HG02763 (cell line): ENCODE measurements at regions not wholly inside any gene's neighbourhood (a gene's known extent, or its start where the extent isn't known, plus 50 kb on each side); places are given as distances from the start of the nearest gene placed in this dataset.

ENCODE experiments used
- ATAC-seq: cut with Tn5 transposase; IDR thresholded peaks from one replicate; pipeline ENCODE4 v1.9.1; 2021; ENCODE audit warnings: mild to moderate bottlenecking, moderate library complexity; ENCODE audit not compliant: unreplicated experiment

DNA sequence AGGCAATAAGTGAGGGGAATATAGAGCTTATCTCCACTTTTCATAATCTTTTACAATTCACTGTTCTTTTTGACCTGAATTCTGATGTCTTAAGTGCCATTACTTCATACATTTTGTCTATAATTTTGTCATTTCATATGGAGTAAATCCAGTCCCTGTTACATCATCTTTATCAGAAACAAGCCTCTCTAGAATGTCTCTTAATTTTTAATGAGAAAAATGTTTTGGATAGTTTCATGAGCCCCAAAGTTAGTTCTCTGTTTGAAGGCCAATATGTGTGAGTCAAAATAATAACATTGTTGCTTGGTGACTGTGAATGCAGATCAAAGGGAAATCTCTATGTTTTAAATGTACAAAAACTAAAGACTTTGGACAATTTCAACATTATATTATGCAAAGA lies 329.6 kb upstream of the ARRDC3 start:
- no peak for ATAC-seq

DNA sequence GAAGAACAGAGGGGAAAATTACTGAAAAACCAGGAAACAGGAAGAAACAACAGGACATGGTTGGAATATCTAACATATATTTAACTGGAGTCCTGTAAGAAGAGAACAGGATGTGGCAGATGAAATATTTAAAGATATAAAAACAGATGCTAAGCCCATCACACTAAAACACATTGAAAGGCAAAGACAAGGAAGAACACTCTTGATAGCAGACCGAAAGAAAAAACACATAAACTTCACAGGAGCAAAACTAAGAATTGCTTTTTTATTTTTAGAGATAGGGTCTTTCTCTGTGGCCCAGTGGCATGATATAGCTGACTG lies 324.4 kb upstream of the ARRDC3 start:
- no peak for ATAC-seq

DNA sequence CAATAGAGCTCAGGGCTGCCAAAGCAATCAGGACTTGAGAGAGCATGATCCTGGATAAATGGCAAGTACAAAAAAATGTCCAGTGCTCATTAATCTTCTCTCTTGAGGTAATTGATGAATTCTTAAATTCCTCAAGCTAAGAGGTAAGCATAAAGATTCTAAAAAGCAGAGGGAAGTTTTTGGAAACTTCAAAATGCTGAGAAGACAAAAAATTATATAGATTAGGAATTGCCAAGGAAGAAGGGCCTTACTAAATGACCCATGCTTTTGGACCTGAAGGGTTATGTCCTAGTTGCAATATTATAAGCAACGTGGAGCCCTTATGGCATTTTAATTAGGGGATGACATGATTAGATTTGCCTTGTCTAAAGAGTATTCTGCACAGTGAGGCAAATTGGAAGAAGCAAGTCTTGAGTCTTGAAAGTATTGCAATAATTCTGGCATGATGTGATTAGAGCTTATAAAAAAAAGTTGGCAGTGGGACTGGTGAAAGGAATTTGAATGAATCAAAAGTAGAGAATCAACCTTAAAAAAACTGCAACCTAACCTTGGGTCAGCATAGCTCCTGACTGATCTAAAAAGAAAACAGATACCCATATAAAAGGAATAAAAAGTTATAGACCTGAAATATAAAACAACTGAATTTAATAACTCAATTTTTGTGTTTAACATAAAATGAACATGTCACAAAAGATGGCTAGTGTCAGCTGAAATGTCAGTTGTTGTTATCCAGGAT lies 323.8 kb upstream of the ARRDC3 start:
- no peak for ATAC-seq

DNA sequence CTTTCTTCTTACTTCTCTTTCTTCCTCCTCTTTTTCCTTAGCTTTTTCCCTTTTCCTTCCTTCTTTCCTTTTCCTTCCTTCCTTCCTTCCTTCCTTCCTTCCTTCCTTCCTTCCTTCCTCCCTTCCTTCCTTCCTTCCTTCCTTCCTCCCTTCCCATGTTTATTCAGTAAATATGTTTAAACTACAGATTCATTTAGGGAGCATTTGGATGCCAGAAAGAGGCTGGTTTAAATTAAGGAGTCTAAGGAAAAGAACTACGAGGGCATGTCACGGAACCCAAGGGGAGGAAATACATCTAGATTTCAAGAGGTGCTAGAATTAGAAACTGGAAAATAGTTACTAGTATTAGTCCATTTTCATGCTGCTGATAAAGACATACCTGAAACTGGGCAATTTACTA lies 320.0 kb upstream of the ARRDC3 start:
- no peak for ATAC-seq

DNA sequence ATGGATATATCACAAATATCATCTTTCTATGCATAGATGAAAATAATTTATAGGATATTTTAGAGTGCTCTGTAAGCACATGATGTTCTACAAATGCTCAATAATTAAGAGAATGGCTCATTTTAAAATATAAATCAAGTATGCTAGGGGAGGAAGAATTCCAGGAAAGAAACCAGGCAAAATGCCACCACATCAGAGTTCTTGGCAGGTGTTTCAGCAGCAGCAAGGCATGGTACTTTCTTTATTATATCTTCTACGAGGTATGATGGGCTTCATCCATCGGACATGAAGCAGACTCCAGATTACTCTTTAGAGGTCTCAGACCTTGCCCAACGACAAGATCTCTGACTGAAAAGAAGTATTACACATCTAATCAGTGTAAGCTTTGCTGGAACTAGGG lies 316.3 kb upstream of the ARRDC3 start:
- no peak for ATAC-seq

DNA sequence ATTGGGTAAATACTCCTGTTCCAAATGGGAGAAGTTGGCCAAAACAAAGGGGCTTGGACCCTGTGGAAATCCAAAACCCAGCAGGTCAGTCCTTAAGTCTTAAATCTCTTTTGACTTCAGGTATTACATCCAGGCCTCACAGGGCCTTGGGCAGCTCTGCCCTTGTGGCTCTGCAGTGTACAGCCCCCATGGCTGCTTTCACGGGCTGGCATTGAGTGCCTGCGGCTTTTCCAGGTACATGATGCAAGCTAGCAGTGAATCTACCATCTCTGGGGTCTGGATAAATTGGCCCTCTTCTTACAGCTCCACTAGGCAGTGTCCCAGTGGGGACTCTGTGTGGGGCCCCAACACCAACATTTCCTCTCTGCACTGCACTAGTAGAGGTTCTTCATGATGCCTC lies 308.5 kb upstream of the ARRDC3 start:
- no peak for ATAC-seq

DNA sequence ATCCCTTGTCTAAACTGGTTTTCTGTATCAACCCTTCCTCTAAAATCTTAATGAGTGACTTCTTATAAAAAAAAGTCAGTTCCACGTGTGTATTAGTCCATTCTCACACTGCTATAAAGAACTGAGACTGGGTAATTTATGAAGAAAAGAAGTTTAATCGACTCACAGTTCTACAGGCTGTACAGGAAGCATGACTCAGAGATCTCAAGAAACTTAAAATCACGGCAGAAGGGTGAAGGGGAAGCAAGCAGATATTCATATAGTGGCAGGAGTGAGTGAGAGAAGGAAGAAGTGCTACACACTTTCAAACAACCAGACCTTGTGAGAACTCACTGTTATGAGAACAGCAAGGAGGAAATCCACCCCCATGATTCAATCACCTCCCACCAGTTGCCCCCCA lies 307.8 kb upstream of the ARRDC3 start:
- ATAC-seq, result no peak

DNA sequence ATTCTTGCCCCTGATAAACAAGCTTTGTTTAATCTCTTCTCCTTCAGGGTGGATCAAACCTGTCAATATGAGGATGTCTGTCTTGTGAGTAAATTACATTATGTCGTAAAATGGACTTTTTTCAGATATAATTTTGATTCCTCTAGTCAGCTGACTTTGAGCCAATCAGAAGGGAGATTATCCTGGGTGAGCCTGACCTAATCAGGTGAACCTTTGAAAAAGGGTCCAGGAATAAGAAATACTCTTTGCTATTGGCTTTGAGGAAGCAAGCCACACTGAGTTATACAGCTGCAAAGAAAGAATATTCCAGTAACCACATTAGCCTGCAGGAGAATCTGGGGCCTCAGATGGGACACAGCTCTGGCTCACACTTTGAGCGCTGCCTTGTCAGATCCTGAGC lies 304.3 kb upstream of the ARRDC3 start:
- ATAC-seq, result no peak

DNA sequence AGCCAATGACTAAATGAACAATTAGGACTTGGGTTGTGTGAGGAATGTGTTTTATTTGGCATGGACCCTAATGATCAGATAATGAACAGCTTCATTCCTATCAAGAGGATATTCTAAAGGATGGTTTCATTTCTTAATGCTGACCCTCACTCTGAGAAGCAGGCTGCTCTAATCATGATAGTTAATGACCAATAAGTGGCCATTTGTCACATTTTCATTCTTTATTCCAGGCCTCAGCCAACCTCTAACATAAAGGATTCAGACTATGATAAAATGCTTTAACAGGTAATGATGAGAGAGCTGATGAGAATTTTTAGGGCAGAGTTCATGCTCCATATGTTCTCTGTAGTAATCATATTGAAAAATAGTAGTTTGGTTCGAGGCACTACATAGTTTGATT lies 301.5 kb upstream of the ARRDC3 start:
- ATAC-seq, result no peak

DNA sequence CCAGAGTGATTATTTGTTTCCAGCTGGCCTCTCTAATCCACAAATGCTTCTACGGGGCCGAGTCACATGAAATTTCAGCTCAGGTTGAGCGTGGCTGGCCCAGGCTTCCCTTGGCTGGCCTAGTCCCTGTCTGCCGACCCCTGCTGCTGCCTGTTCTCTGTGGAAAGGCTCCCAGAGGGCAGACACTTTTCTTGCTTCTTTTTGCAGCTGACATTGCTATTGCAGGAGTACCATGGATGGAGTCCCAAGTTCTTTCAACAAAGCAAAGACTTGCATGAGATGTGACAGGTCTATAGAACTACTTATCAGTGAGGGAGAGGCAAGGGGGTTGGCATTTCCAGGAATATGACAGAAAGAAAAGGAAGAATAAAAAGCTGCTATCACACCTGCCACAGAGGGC lies 287.4 kb upstream of the ARRDC3 start:
- ATAC-seq, result no peak

DNA sequence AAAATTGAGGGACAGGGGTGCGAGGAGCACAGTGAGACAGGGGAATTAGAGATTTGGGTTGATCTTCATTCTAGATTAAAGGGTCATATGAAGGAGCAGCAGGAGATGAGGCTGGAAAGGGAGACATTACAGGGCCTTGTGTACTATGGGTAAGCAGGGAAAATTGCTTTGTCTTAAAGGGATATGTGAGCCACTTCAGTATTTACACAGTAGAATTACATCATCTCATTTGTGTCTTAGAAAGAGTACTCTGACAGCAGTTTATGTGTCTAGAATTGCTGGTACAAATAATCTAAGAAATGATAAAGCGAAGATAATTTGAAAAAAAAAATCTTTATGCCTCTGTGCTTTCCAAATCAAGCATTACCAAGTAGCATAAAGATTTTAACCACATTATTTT lies 287.0 kb upstream of the ARRDC3 start:
- no peak for ATAC-seq

DNA sequence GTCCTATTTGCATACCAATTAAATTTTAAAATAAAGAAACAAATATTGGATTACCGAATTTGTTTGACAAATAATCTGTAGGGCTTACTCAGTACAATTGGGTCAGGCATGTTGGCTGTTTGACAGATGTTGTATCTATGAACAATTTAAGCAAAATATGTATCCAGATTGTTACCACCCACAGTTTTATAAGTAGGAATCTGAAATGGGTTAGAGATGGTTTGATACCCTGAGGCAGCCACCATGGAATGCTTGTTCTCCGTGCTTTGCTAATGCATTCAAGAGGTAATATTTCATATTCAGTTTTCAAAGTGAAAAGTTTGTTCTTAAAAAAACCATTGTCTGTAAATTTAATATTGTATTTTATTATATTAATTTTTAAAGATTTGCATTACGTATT lies 285.1 kb upstream of the ARRDC3 start:
- no peak for ATAC-seq

DNA sequence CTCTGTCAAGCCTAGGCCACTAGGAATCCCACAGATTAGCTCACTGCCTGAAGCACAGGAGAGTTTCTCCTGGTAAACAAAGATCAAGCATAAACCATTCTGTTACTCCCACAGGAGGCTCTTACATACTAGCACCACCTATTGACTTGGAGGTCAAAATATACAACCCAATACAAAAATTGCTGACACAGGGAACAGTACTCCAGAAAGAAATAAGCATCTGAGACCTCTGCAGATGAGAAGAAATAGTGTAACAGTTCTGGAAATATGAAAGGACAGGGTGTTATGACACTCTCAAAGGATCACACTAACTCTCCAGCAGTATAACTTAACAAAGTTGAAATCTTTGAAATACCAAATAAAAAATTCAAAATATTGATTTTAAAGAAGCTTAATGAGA lies 269.6 kb upstream of the ARRDC3 start:
- no peak for ATAC-seq

DNA sequence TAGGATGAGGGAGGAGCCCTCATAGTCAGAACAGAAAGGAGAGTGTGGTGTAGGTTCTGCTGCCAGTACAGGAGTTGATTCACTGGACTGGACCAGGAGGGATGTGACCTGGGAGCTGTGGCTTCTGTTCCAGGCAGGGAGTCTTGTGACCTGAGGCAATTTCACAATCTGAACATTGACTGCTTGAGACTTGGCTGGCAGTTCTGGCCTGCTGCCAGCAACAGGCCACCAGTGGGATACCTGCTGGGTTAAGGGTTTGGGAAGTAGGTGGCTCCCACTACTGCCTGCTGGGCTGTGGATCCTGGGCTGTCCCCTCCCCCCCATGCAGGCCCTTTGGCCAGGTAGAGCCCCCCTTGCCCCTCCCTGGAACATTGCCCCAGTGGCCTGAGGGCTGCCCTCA lies 268.6 kb upstream of the ARRDC3 start:
- no peak for ATAC-seq

DNA sequence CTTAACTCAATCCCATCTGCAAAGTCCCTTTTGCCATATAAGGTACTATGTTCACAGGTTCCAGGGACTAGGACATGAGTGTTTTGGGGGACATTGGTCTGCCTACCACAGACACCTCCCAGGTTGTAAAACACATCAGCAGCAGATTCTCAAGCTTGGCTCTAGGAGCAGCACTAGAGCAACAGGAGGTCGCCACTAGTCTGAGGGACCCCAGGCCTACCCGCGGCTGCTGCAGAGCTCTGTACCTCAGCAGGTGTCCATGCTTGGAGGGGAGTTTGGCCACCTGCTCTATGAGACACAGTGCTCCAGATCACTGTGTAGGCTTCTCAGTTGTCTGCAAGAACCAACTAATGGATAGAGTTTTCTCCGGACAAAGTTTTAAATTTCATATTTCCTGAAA lies 262.2 kb upstream of the ARRDC3 start:
- ATAC-seq, result no peak

DNA sequence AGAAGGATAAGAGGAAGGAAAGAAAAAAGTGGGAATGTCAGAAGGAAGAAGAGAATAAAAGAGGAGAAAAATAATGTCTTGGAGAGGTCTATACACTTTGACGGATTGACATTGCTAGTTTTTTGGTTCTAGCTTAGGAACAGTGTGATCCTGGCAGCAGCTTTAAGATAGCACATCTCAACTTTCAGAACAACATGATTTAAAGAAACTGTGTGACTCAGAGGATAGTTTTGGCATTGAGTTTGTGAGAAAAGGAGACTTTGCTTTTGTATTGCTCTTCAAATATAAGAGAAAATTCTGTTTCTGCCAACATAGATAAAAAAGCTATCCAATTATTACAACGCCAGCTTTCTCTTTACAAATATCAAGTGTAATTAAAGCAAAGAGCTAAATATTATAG lies 260.7 kb upstream of the ARRDC3 start:
- no peak for ATAC-seq

DNA sequence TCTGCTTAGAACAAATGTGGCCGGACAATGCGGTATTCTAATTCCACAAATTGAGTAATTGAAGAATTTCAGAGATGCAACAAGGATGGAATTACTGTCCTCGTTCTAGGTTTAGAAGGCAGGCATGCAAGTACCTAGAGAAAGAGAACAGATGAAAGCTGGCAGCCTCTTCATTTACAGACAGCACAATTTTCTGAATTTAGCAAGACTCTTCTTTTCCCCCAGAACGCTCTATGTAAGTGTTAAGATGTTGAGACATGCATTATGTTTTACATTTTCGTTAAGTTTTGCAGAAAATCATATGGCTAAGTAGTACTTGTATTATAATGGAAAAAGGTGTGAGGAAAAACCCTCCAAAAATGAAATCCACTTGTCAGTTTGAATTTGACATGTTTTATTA lies 259.5 kb upstream of the ARRDC3 start:
- no peak for ATAC-seq

DNA sequence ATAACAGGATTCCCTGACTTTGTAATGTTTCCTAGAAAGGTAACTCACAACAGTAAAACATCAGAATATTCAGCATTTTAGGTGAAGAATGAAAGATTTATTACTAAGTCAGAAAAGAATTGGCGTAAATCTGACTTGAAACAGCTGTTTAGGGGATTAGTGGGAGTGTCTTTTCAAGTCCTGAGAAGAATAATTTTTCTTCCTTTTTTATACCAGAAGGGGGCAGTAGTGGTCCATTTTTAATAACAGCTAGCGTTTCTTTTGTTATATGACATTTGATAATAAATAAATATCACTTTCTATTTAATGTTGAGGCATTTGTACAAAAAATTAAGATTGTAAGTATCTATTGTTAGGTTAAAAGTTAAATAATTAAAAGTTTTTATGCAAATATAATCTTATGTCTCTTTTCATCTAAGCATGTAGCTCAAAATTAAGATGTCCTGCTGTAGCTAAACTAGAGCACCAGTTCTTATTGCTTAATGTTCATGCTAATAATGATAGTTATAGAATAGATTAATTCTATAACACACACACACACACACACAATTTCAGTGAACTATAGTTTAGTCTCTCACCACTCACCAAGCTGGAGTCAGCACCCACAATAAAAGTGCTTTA lies 258.7 kb upstream of the ARRDC3 start:
- ATAC-seq, result no peak

DNA sequence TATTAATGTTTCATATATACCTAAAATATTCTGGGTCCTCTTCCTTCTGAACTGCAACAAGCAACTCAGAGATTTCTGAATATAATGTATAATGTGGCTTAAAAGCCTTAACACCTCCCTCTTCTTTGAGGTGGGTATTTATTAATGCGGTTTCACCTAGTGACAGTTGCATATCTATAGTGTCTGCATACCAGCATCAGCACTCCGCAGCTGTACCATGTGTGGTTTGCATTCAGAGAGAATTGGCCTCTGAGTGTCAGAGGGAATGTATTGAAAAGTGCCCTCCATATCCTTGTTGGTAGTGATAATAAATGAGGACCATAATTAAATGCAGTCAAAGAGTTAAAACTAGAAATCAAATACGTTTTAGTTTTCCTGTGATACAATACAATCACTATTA lies 256.6 kb upstream of the ARRDC3 start:
- no peak for ATAC-seq

DNA sequence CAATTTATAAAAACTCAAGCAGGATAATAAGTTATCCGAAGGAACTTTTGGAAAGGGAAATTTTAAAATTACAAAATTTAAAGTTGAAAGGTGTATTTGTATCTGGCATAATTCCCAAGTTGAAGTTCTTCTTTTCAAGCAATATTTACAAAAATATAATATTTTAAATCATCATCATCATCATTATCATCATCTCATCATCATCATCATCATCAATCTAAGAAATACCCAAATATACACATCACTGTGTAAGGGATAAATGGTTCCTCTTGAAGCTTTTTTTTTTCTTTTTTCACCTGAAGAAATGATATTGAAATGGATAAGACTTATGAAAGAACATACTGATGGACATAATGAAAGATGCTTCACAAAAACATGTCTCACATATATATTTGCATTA lies 254.9 kb upstream of the ARRDC3 start:
- ATAC-seq, result no peak

DNA sequence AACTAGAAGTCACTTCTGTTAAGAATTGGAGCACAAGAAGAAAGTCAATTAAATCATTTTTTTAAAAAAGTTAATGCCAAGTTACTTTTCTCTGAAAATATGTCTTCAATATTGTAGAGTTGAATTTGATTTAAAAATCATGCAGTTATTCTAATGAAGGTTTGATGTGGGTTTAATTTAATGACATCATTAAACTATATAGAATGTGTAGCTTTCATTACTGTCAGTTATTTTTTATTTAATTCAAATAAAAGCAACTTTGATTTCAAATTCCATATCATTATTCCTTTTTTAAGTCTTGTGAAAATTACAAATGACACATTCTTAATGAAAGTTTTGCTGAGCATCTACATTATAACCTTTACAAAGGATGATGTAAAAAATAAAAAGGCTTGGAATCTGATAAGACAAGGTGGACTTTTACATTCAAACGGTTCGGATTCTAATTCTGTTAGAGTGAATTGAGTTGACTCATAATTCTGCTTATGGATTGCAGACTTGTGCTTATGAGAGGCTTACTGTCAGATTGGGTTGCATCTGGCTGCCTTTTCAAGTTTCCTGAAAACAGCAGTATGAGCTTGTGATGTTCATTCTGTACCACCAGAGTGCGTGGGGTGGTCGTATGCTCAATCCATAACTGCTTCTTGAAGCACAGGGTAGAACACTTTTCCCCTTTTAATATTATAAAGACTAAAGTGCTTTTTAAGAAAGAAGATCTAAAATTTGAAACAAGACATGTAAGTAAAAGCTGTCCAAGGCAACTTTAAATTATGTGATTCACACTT lies 253.0 kb upstream of the ARRDC3 start:
- ATAC-seq, result no peak

DNA sequence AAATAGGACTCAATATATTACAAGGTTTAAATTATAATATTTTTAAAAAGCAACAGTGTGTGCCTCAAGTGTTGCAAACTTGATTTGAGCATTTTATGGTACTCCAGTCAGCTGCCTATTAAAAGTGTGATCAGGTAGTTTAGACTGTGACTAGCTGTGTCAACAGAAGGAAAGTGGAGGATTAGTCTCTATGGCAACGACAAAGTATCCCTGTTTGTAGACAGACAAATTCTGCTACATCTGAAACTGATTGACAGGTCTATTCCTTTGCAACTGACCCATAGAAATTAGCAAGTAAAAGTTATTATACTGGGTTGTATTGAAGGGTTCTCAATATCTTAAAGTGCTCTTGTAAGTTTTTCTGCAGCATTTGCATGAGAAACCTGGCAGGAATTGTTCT lies 249.8 kb upstream of the ARRDC3 start:
- no peak for ATAC-seq
